Calu3 (cell line): ENCODE measurements at regions not wholly inside any gene's neighbourhood (a gene's known extent, or its start where the extent isn't known, plus 50 kb on each side); places are given as distances from the start of the nearest gene placed in this dataset.

ENCODE experiments used
- BruUV-seq: library from RNA; stranded (reverse); fragments of 400-500 nt; replicated peaks from 2 replicates; lab custom pipeline; 2021; lab: Mats Ljungman, UMichigan
- CTCF ChIA-PET: fragments of 300-600 bp; sonication (Branson Sonifier 250); formaldehyde crosslinking; loops from one replicate; lab custom pipeline; 2022; ENCODE audit warnings: antibody characterized with exemption; lab: Charles Lee
- DNase-seq: peaks from one replicate; pipeline ENCODE4 v3.0.0; 2022
- H3K27ac Mint-ChIP-seq: one replicate; pipeline ENCODE4 v1.8.0; 2022; ENCODE audit warnings: mixed read lengths; ENCODE audit not compliant: unreplicated experiment
- H3K27me3 Mint-ChIP-seq: one replicate; pipeline ENCODE4 v1.8.0; 2022; ENCODE audit warnings: mixed read lengths; ENCODE audit not compliant: unreplicated experiment
- H3K36me3 Mint-ChIP-seq: one replicate; pipeline ENCODE4 v1.8.0; 2022; ENCODE audit warnings: mild to moderate bottlenecking, moderate library complexity, mixed read lengths; ENCODE audit not compliant: insufficient read depth, unreplicated experiment
- H3K4me1 Mint-ChIP-seq: one replicate; pipeline ENCODE4 v1.8.0; 2022; ENCODE audit warnings: mild to moderate bottlenecking, low read depth, mixed read lengths; ENCODE audit not compliant: unreplicated experiment
- H3K4me3 Mint-ChIP-seq: one replicate; pipeline ENCODE4 v1.8.0; 2022; ENCODE audit warnings: mild to moderate bottlenecking, low read depth, moderate library complexity, mixed read lengths; ENCODE audit not compliant: unreplicated experiment
- H3K9me3 Mint-ChIP-seq: one replicate; pipeline ENCODE4 v1.8.0; 2022; ENCODE audit warnings: low read depth, mixed read lengths; ENCODE audit not compliant: unreplicated experiment
- CTCF ChIP-seq: fragments of 200-600 bp; IDR thresholded peaks from one replicate; pipeline ENCODE4 v1.8.0; 2022; ENCODE audit warnings: antibody characterized with exemption; ENCODE audit not compliant: unreplicated experiment
- intact Hi-C: fragments of 100-400 bp; cut with micrococcal nuclease; formaldehyde crosslinking; loops from one replicate; pipeline ENCODE4 v1.10.0; 2022; ENCODE audit not compliant: unreplicated experiment

GRCh38 chr11:71182791-71183677, 69.3 kb downstream of the SHANK2 start:
- Mint-ChIP-seq H3K4me3 (no peak overlapping the region), H3K27me3 (no peaks in the 10 kb centered on the region), H3K27ac (no peak overlapping the region), H3K4me1 (peaks cover 23% of the 10 kb centered on the region), H3K9me3 (peaks cover 2% of the 10 kb centered on the region), H3K36me3 (peaks cover 13% of the 10 kb centered on the region)
- no TSS peak for BruUV-seq
- DNase-seq: no peak
- CTCF ChIA-PET: no interaction called here
- intact Hi-C loops: no loop called here
- TF ChIP-seq CTCF: no peak

- no TSS peak for BruUV-seq
- Mint-ChIP-seq H3K9me3 (peaks cover 6% of the 10 kb centered on the region), H3K36me3 (peaks cover 13% of the 10 kb centered on the region), H3K27me3 (no peaks in the 10 kb centered on the region), H3K4me1 (peaks cover 23% of the 10 kb centered on the region), H3K4me3 (no peak overlapping the region), H3K27ac (no peak overlapping the region)
- CTCF ChIA-PET: no interaction called here
- intact Hi-C loops: no loop called here
- TF ChIP-seq CTCF: no peak
- DNase-seq: no peak
These were observed 70.8 kb downstream of the SHANK2 start for GRCh38 chr11:71181566-71181965.

DNA sequence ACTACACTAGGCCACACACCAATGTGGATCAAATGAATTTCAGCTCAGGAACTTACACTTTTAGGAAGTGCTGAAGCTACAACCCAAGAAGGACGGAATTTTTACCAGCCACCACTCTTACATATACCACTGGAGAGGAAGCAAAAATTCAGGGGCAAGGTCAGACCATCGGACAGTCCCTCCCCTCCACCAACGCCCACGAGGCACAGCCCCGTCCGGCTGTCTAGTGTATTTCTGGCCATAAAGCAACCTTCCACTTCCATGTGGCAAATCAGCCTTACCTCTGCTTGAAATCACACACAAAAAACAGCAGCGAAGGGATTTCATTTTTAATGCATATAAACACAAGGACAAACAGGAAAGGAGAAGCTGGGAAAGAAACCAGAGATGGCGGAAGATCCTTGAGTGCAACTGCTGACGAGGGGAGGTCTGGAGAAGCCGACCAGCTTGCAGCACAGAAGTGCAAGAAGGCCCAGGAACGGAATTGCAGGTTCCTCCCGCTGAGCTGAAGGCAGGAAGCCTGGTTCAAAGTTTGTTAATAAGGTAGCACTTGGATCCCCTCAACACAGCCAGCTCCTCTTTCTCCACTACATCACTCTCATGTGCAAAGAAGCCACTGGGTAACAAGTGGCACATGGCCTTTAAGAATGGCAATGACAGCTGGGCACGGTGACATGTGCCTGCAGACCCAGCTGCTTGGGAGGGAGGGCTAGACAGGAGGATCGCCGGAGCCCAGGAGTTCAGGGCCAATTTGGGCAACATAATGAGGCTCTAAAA, 71.5 kb downstream of the SHANK2 start:
- no peak for DNase-seq
- no peaks in the 10 kb centered on the region for H3K27me3 Mint-ChIP-seq
- H3K36me3 Mint-ChIP-seq: peaks cover 17% of the 10 kb centered on the region
- peaks cover 10% of the 10 kb centered on the region for H3K9me3 Mint-ChIP-seq
- H3K27ac Mint-ChIP-seq: no peak overlapping the region
- no peak for TF ChIP-seq CTCF
- intact Hi-C loops: no loop called here
- H3K4me3 Mint-ChIP-seq: no peak overlapping the region
- CTCF ChIA-PET: no interaction called here
- no TSS peak for BruUV-seq
- H3K4me1 Mint-ChIP-seq: peaks cover 23% of the 10 kb centered on the region

GRCh38 chr11:71179877-71180605, 72.3 kb downstream of the SHANK2 start:
- intact Hi-C loops: no loop called here
- peaks cover 16% of the 10 kb centered on the region for H3K36me3 Mint-ChIP-seq
- no peaks in the 10 kb centered on the region for H3K27me3 Mint-ChIP-seq
- peak; percentile 11 for DNase-seq
- H3K4me3 Mint-ChIP-seq: no peak overlapping the region
- peaks cover 23% of the 10 kb centered on the region for H3K4me1 Mint-ChIP-seq
- CTCF ChIA-PET: interaction anchor here (0.6 kb wide), 1 partner anchor 14 kb away, joined by 6 read pairs; no protein-coding TSS in a partner anchor
- peaks cover 14% of the 10 kb centered on the region for H3K9me3 Mint-ChIP-seq
- no peak overlapping the region for H3K27ac Mint-ChIP-seq
- no peak for TF ChIP-seq CTCF
- no TSS peak for BruUV-seq
